ENCODE measurements at regions not wholly inside any gene's neighbourhood (a gene's known extent, or its start where the extent isn't known, plus 50 kb on each side); places are given as distances from the start of the nearest gene placed in this dataset.

- no peak for DNase-seq (ENCODE audit: low spot score)
- Mint-ChIP-seq H3K27me3 (ENCODE audit: low read depth) (no peaks in the 10 kb centered on the region), H3K27ac (no peak overlapping the region), H3K4me1 (no peaks in the 10 kb centered on the region), H3K9me3 (no peaks in the 10 kb centered on the region), H3K4me3 (no peak overlapping the region), H3K36me3 (no peaks in the 10 kb centered on the region)
- TF ChIP-seq, protein P1, sequence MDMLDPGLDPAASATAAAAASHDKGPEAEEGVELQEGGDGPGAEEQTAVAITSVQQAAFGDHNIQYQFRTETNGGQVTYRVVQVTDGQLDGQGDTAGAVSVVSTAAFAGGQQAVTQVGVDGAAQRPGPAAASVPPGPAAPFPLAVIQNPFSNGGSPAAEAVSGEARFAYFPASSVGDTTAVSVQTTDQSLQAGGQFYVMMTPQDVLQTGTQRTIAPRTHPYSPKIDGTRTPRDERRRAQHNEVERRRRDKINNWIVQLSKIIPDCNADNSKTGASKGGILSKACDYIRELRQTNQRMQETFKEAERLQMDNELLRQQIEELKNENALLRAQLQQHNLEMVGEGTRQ (CRISPR knock-in tag; IDR thresholded peaks at IDR 0.05): no peak
- no peak for TF ChIP-seq KAT7 (CRISPR knock-in tag; IDR thresholded peaks at IDR 0.05; ENCODE audit: borderline replicate concordance)
- no peak for TF ChIP-seq ZNF671 (CRISPR knock-in tag; IDR thresholded peaks at IDR 0.05)
- TF ChIP-seq ZNF138 (CRISPR knock-in tag; conservative IDR thresholded peaks at IDR 0.05): no peak
- no peak for TF ChIP-seq ZNF219 (CRISPR knock-in tag; IDR thresholded peaks at IDR 0.05; ENCODE audit: borderline replicate concordance)
- no peak for ATAC-seq
- ChIA-PET POLR2A (no interaction called here), CTCF (no interaction called here)
These were observed 1006.2 kb upstream of the FLRT2 start for GRCh38 chr14:84523746-84524145.

- Mint-ChIP-seq H3K4me3 (no peak overlapping the region), H3K27ac (no peak overlapping the region), H3K36me3 (no peaks in the 10 kb centered on the region), H3K4me1 (no peaks in the 10 kb centered on the region), H3K9me3 (no peaks in the 10 kb centered on the region), H3K27me3 (ENCODE audit: low read depth) (no peaks in the 10 kb centered on the region)
- ChIA-PET CTCF (no interaction called here), POLR2A (no interaction called here)
- DNase-seq (ENCODE audit: low spot score) (no peak), ATAC-seq (no peak)
- TF ChIP-seq ZNF232 (CRISPR knock-in tag; IDR thresholded peaks at IDR 0.05): no peak
- TF ChIP-seq CBFB (CRISPR knock-in tag; IDR thresholded peaks at IDR 0.05; ENCODE audit: low read depth): no peak
- no peak for TF ChIP-seq ATF6 (CRISPR knock-in tag; IDR thresholded peaks at IDR 0.05)
- TF ChIP-seq TP53 (CRISPR knock-in tag; IDR thresholded peaks at IDR 0.05): no peak
- TF ChIP-seq, protein P2, sequence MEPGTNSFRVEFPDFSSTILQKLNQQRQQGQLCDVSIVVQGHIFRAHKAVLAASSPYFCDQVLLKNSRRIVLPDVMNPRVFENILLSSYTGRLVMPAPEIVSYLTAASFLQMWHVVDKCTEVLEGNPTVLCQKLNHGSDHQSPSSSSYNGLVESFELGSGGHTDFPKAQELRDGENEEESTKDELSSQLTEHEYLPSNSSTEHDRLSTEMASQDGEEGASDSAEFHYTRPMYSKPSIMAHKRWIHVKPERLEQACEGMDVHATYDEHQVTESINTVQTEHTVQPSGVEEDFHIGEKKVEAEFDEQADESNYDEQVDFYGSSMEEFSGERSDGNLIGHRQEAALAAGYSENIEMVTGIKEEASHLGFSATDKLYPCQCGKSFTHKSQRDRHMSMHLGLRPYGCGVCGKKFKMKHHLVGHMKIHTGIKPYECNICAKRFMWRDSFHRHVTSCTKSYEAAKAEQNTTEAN (CRISPR knock-in tag; IDR thresholded peaks at IDR 0.05): no peak
- no peak for TF ChIP-seq ATF1 (CRISPR knock-in tag; IDR thresholded peaks at IDR 0.05)
- no peak for TF ChIP-seq MXD4 (CRISPR knock-in tag; IDR thresholded peaks at IDR 0.05; ENCODE audit: borderline replicate concordance)
- TF ChIP-seq ZNF423 (CRISPR knock-in tag; IDR thresholded peaks at IDR 0.05): no peak
- TF ChIP-seq ZNF263 (CRISPR knock-in tag; IDR thresholded peaks at IDR 0.05; ENCODE audit: low read depth): no peak
- TF ChIP-seq, protein P3, sequence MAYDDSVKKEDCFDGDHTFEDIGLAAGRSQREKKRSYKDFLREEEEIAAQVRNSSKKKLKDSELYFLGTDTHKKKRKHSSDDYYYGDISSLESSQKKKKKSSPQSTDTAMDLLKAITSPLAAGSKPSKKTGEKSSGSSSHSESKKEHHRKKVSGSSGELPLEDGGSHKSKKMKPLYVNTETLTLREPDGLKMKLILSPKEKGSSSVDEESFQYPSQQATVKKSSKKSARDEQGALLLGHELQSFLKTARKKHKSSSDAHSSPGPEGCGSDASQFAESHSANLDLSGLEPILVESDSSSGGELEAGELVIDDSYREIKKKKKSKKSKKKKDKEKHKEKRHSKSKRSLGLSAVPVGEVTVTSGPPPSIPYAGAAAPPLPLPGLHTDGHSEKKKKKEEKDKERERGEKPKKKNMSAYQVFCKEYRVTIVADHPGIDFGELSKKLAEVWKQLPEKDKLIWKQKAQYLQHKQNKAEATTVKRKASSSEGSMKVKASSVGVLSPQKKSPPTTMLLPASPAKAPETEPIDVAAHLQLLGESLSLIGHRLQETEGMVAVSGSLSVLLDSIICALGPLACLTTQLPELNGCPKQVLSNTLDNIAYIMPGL (CRISPR knock-in tag; IDR thresholded peaks at IDR 0.05): no peak
- TF ChIP-seq, protein P4, sequence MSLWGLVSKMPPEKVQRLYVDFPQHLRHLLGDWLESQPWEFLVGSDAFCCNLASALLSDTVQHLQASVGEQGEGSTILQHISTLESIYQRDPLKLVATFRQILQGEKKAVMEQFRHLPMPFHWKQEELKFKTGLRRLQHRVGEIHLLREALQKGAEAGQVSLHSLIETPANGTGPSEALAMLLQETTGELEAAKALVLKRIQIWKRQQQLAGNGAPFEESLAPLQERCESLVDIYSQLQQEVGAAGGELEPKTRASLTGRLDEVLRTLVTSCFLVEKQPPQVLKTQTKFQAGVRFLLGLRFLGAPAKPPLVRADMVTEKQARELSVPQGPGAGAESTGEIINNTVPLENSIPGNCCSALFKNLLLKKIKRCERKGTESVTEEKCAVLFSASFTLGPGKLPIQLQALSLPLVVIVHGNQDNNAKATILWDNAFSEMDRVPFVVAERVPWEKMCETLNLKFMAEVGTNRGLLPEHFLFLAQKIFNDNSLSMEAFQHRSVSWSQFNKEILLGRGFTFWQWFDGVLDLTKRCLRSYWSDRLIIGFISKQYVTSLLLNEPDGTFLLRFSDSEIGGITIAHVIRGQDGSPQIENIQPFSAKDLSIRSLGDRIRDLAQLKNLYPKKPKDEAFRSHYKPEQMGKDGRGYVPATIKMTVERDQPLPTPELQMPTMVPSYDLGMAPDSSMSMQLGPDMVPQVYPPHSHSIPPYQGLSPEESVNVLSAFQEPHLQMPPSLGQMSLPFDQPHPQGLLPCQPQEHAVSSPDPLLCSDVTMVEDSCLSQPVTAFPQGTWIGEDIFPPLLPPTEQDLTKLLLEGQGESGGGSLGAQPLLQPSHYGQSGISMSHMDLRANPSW (CRISPR knock-in tag; conservative IDR thresholded peaks at IDR 0.05; ENCODE audit: low read depth): no peak
- TF ChIP-seq SP1 (CRISPR knock-in tag; conservative IDR thresholded peaks at IDR 0.05): no peak
These were observed 1002.2 kb upstream of the FLRT2 start for GRCh38 chr14:84527706-84528105.

Measured in WTC11 (cell line).